ENCODE measurements at regions not wholly inside any gene's neighbourhood (a gene's known extent, or its start where the extent isn't known, plus 50 kb on each side); places are given as distances from the start of the nearest gene placed in this dataset.

DNA sequence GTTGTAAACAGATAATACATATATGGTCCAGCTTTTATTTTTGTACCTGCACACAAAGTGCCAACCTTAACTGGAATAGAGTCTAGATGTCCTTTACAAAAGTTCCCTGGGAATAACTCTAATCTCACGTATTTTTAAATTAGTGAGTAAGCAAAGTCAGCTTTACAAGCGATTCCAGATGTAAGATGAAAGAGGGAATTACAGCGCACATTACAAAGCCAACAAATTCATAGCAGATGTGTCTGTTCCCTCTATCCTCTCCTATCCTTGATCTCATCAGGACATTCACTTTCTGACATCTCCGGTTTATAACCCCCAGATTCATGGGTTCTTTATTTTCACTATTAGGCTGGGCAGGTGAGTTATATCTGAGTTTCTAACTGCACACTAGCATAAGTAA is 406.8 kb upstream of the ZNF385D start (continued):
- TF ChIP-seq, protein P1, sequence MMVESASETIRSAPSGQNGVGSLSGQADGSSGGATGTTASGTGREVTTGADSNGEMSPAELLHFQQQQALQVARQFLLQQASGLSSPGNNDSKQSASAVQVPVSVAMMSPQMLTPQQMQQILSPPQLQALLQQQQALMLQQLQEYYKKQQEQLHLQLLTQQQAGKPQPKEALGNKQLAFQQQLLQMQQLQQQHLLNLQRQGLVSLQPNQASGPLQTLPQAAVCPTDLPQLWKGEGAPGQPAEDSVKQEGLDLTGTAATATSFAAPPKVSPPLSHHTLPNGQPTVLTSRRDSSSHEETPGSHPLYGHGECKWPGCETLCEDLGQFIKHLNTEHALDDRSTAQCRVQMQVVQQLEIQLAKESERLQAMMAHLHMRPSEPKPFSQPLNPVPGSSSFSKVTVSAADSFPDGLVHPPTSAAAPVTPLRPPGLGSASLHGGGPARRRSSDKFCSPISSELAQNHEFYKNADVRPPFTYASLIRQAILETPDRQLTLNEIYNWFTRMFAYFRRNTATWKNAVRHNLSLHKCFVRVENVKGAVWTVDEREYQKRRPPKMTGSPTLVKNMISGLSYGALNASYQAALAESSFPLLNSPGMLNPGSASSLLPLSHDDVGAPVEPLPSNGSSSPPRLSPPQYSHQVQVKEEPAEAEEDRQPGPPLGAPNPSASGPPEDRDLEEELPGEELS (CRISPR knock-in tag; IDR thresholded peaks at IDR 0.05): no peak
- TF ChIP-seq NR2C2 (CRISPR knock-in tag; IDR thresholded peaks at IDR 0.05) (no peak), GRHL2 (CRISPR knock-in tag; IDR thresholded peaks at IDR 0.05; ENCODE audit: insufficient replicate concordance, severe bottlenecking) (no peak), PRDM15 (CRISPR knock-in tag; IDR thresholded peaks at IDR 0.05) (no peak), ZNF416 (CRISPR knock-in tag; IDR thresholded peaks at IDR 0.05) (no peak), JUN (CRISPR knock-in tag; IDR thresholded peaks at IDR 0.05) (no peak), TEAD4 (CRISPR knock-in tag; IDR thresholded peaks at IDR 0.05) (no peak), ZNF317 (CRISPR knock-in tag; IDR thresholded peaks at IDR 0.05; ENCODE audit: borderline replicate concordance, low read depth) (no peak), HMGXB4 (CRISPR knock-in tag; IDR thresholded peaks at IDR 0.05) (no peak), ATF6 (CRISPR knock-in tag; IDR thresholded peaks at IDR 0.05) (no peak)
- TF ChIP-seq, protein P2, sequence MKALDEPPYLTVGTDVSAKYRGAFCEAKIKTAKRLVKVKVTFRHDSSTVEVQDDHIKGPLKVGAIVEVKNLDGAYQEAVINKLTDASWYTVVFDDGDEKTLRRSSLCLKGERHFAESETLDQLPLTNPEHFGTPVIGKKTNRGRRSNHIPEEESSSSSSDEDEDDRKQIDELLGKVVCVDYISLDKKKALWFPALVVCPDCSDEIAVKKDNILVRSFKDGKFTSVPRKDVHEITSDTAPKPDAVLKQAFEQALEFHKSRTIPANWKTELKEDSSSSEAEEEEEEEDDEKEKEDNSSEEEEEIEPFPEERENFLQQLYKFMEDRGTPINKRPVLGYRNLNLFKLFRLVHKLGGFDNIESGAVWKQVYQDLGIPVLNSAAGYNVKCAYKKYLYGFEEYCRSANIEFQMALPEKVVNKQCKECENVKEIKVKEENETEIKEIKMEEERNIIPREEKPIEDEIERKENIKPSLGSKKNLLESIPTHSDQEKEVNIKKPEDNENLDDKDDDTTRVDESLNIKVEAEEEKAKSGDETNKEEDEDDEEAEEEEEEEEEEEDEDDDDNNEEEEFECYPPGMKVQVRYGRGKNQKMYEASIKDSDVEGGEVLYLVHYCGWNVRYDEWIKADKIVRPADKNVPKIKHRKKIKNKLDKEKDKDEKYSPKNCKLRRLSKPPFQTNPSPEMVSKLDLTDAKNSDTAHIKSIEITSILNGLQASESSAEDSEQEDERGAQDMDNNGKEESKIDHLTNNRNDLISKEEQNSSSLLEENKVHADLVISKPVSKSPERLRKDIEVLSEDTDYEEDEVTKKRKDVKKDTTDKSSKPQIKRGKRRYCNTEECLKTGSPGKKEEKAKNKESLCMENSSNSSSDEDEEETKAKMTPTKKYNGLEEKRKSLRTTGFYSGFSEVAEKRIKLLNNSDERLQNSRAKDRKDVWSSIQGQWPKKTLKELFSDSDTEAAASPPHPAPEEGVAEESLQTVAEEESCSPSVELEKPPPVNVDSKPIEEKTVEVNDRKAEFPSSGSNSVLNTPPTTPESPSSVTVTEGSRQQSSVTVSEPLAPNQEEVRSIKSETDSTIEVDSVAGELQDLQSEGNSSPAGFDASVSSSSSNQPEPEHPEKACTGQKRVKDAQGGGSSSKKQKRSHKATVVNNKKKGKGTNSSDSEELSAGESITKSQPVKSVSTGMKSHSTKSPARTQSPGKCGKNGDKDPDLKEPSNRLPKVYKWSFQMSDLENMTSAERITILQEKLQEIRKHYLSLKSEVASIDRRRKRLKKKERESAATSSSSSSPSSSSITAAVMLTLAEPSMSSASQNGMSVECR (CRISPR knock-in tag; IDR thresholded peaks at IDR 0.05; ENCODE audit: borderline replicate concordance): no peak

DNA sequence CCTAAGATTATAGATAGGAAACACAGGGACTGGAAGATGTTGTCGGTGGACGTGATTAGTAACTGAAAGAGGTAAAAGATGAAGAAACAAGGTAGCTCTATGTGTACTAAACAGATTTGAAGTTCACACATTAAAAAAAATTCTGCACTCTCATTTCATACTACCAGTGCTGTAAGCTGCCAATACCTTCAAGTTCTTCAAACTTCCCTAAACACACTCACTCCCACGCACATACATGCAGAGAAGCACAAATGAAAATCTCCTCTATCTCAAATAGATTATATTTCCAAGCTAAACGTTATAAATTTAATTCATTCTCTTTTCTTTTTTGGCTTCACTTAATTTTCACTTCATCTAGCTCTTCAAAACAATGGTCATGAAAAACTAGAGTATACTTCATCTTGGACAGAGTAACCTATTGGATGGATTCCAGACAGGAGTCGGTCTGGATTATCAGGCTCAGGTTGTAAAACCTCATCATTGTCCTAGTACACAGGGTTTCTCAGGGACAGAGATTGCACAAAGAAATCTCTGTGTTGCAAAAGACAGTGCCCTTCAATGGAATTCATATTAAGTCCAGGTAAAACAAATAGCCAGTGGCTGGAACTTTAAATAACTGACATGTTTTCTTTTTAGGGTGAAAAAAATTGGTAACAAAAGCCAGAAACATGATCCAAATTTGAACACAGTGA is 408.1 kb upstream of the ZNF385D start:
- no peaks in the 10 kb centered on the region for H3K36me3 Mint-ChIP-seq
- ChIA-PET POLR2A (no interaction called here), CTCF (no interaction called here)
- ATAC-seq: no peak
- H3K9me3 Mint-ChIP-seq: no peaks in the 10 kb centered on the region
- no peak for DNase-seq (ENCODE audit: low spot score)
- no peaks in the 10 kb centered on the region for H3K27me3 Mint-ChIP-seq (ENCODE audit: low read depth)
- H3K4me1 Mint-ChIP-seq: peaks cover 16% of the 10 kb centered on the region
- no peak overlapping the region for H3K4me3 Mint-ChIP-seq
- H3K27ac Mint-ChIP-seq: no peak overlapping the region
- no peak for TF ChIP-seq PRRX2 (CRISPR knock-in tag; IDR thresholded peaks at IDR 0.05)
- TF ChIP-seq SMAD4 (CRISPR knock-in tag; IDR thresholded peaks at IDR 0.05): no peak
- no peak for TF ChIP-seq TP53 (CRISPR knock-in tag; IDR thresholded peaks at IDR 0.05)
- no peak for TF ChIP-seq ZNF263 (CRISPR knock-in tag; IDR thresholded peaks at IDR 0.05; ENCODE audit: low read depth)
- TF ChIP-seq MXD4 (CRISPR knock-in tag; IDR thresholded peaks at IDR 0.05; ENCODE audit: borderline replicate concordance): no peak
- no peak for TF ChIP-seq IRF2 (CRISPR knock-in tag; IDR thresholded peaks at IDR 0.05; ENCODE audit: borderline replicate concordance, low read depth)
- TF ChIP-seq GABPB1 (CRISPR knock-in tag; IDR thresholded peaks at IDR 0.05): no peak
- TF ChIP-seq, protein P1 (CRISPR knock-in tag; IDR thresholded peaks at IDR 0.05): no peak
- TF ChIP-seq EMX1 (CRISPR knock-in tag; IDR thresholded peaks at IDR 0.05): no peak
- TF ChIP-seq, protein P3, sequence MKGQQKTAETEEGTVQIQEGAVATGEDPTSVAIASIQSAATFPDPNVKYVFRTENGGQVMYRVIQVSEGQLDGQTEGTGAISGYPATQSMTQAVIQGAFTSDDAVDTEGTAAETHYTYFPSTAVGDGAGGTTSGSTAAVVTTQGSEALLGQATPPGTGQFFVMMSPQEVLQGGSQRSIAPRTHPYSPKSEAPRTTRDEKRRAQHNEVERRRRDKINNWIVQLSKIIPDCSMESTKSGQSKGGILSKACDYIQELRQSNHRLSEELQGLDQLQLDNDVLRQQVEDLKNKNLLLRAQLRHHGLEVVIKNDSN (CRISPR knock-in tag; IDR thresholded peaks at IDR 0.05): no peak

All from WTC11 (cell line).